Heart left ventricle (tissue), 16 donors: ENCODE measurements at regions not wholly inside any gene's neighbourhood (a gene's known extent, or its start where the extent isn't known, plus 50 kb on each side); places are given as distances from the start of the nearest gene placed in this dataset.
A peak's percentile ranks its signal among the peaks of the same experiment; 100 is the strongest.

Experiments used
- ATAC-seq, 4 donors: fragments of 200-7000 bp; cut with Tn5 transposase; one replicate each; pipeline ENCODE4 v1.9.1; 2020 to 2022; ENCODE audit warnings: moderate library complexity in 4 of 4, mild to moderate bottlenecking in 3 of 4, moderate number of reproducible peaks in 1 of 4
- DNase-seq, 5 donors: peaks; one replicate each; pipeline ENCODE4 v3.0.0-alpha.2; 2020
- H3K27ac ChIP-seq, 12 donors: fragments of 200-600 bp; sonication (generic) in 4 of 12; one replicate each; pipeline versions ENCODE4 v1.5.0 to v1.8.0; 2016 to 2022; ENCODE audit warnings: mild to moderate bottlenecking in 2 of 12
- H3K27me3 ChIP-seq, 9 donors: fragments of 200-600 bp; sonication (generic) in 2 of 9; one replicate each; pipeline versions ENCODE4 v1.5.1 to v1.8.0; 2016 to 2022; ENCODE audit warnings: mild to moderate bottlenecking in 3 of 9
- H3K36me3 ChIP-seq, 9 donors: fragments of 200-600 bp; sonication (generic) in 2 of 9; one replicate each; pipeline versions ENCODE4 v1.5.0 to v1.8.0; 2018 to 2022; ENCODE audit warnings: mild to moderate bottlenecking in 2 of 9
- H3K4me1 ChIP-seq, 12 donors: fragments of 200-600 bp; sonication (generic) in 4 of 12; one replicate each; pipeline versions ENCODE4 v1.5.0 to v1.8.0; 2016 to 2022; ENCODE audit warnings: mild to moderate bottlenecking in 3 of 12
- H3K4me3 ChIP-seq, 12 donors: fragments of 200-600 bp; sonication (generic) in 4 of 12; one replicate each; pipeline versions ENCODE4 v1.5.0 to v1.8.0; 2017 to 2022; ENCODE audit warnings: mild to moderate bottlenecking in 9 of 12, moderate library complexity in 4 of 12
- H3K9me3 ChIP-seq, 12 donors: fragments of 200-600 bp; sonication (generic) in 4 of 12; one replicate each; pipeline versions ENCODE4 v1.5.0 to v1.8.0; 2016 to 2022; ENCODE audit warnings: mild to moderate bottlenecking in 1 of 12
- CTCF ChIP-seq, 12 donors: fragments of 200-600 bp; sonication (generic) in 4 of 12; IDR thresholded peaks; one replicate each; pipeline versions ENCODE4 v1.5.0 to v1.8.0; 2018 to 2022; ENCODE audit warnings: antibody characterized with exemption in 12 of 12, mild to moderate bottlenecking in 5 of 12
- POLR2A ChIP-seq, 2 donors: fragments of 450-650 bp; IDR thresholded peaks; one replicate each; pipeline ENCODE4 v1.6.1; 2017; ENCODE audit warnings: antibody characterized with exemption in 2 of 2, mild to moderate bottlenecking in 2 of 2, moderate library complexity in 2 of 2
- WGBS, 4 donors: extraction: QIAGEN DNeasy Blood & Tissue Kit in 2 of 4; methylation state at CpG; one replicate each; pipeline versions ENCODE4 v1.1.5 to v1.1.7; 2013 to 2018; 5-methylcytosine and 5-hydroxymethylcytosine counted together
- intact Hi-C, 10 donors: fragments of 100-400 bp; cut with DNase I; formaldehyde crosslinking; loops; one replicate each; pipeline versions ENCODE4 v1.11.1 to v1.14.2; 2022
- donor health status: ischemic (EF 13 %, LVEDD 7.1; RV severe dilation, severe dysfunction).
- donor health status: healthy with polysubstance abuse.
- donor health status: DM: no; HTN: yes; CAD: no.
- donor health status: DM: no; HTN: no; CAD: no.
- donor health status: ischemic (EF 25% LVEDD 6.9; RV normal size, moderate dysfunction).
- donor health status: ischemic (EF 25% LVEDD 5.7; RV mildly dilated, moderate dysfunction).
- donor health status: healthy.
- donor health status: DM: yes; HTN: yes; CAD: no.
- donor health status: ischemic (EF 35%, LVEDD 5.7; RV mildly dilated, moderate dysfunction).
- donor health status: nonischemic (EF 11% LVEDD 7.7; RV severe dilation, severe dysfunction).
- donor health status: DM: yes; HTN: yes; CAD: no.
- donor health status: PGD.
- donor health status: ischemic (EF 29% LVEDD 5.4; RV normal size, mild dysfunction).
- donor health status: nonischemic (EF 23%, LVEDD 6.1; RV moderate dilation, normal function).

GRCh38 chr1:219771080-219771479, 157.3 kb downstream of the SLC30A10 start:
- intact Hi-C loops, result no loop called here
- ATAC-seq (peak in 1 of 4 donors; percentile 48), DNase-seq (no peak)
- peaks cover 0 to 16% (median 0%) of the 10 kb centered on the region in 12 donors for H3K4me1 ChIP-seq
- TF ChIP-seq POLR2A (IDR thresholded peaks at IDR 0.05) (no peak), CTCF (IDR thresholded peaks at IDR 0.05) (no peak)
- no peaks in the 10 kb centered on the region for H3K36me3 ChIP-seq
- H3K9me3 ChIP-seq, result peaks cover 0 to 10% (median 0%) of the 10 kb centered on the region in 12 donors
- H3K27ac ChIP-seq, result no peak overlapping the region
- 45 to 51% (median 48%) methylated on average over 3 of the region's 3 CpGs for WGBS, 4 donors
- no peak overlapping the region for H3K4me3 ChIP-seq
- no peaks in the 10 kb centered on the region for H3K27me3 ChIP-seq

GRCh38 chr1:219763321-219763720, 150.4 kb upstream of the ZC3H11B start:
- Histone ChIP-seq H3K4me3 (no peak overlapping the region), H3K36me3 (no peaks in the 10 kb centered on the region), H3K27me3 (no peaks in the 10 kb centered on the region), H3K9me3 (peaks cover 0 to 8% (median 0%) of the 10 kb centered on the region in 12 donors), H3K27ac (no peak overlapping the region), H3K4me1 (peaks cover 0 to 5% (median 0%) of the 10 kb centered on the region in 12 donors)
- intact Hi-C loops, result no loop called here
- 60 to 88% (median 86%) methylated on average over 2 of the region's 2 CpGs for WGBS, 4 donors
- DNase-seq (no peak), ATAC-seq (no peak)
- TF ChIP-seq CTCF (IDR thresholded peaks at IDR 0.05) (no peak), POLR2A (IDR thresholded peaks at IDR 0.05) (no peak)

GRCh38 chr1:219761208-219761860, 148.4 kb upstream of the ZC3H11B start:
- WGBS, 4 donors, result 74 to 81% (median 77%) methylated on average over 3 of the region's 3 CpGs
- H3K4me1 ChIP-seq, result peaks cover 0 to 13% (median 5%) of the 10 kb centered on the region in 12 donors
- DNase-seq, result no peak
- no peaks in the 10 kb centered on the region for H3K36me3 ChIP-seq
- H3K9me3 ChIP-seq, result peaks cover 0 to 8% (median 0%) of the 10 kb centered on the region in 12 donors
- H3K27me3 ChIP-seq, result no peaks in the 10 kb centered on the region
- ATAC-seq, result no peak
- TF ChIP-seq POLR2A (IDR thresholded peaks at IDR 0.05) (no peak), CTCF (IDR thresholded peaks at IDR 0.05) (no peak)
- H3K27ac ChIP-seq, result no peak overlapping the region
- H3K4me3 ChIP-seq, result no peak overlapping the region
- intact Hi-C loops, result no loop called here

GRCh38 chr1:219759095-219759494, 146.2 kb upstream of the ZC3H11B start:
- TF ChIP-seq POLR2A (IDR thresholded peaks at IDR 0.05) (no peak), CTCF (IDR thresholded peaks at IDR 0.05) (no peak)
- DNase-seq, result no peak
- no peaks in the 10 kb centered on the region for H3K27me3 ChIP-seq
- no peak for ATAC-seq
- no peaks in the 10 kb centered on the region for H3K36me3 ChIP-seq
- intact Hi-C loops, result loop anchor here in 1 of 10 donors (5.0 kb wide), 1 partner anchor 87 kb away; no protein-coding TSS in a partner anchor
- peaks cover 0 to 19% (median 6%) of the 10 kb centered on the region in 12 donors for H3K4me1 ChIP-seq
- H3K9me3 ChIP-seq, result no peaks in the 10 kb centered on the region
- 14 to 54% (median 41%) methylated on average over 1 of the region's 1 CpG for WGBS, 4 donors
- H3K4me3 ChIP-seq, result no peak overlapping the region
- H3K27ac ChIP-seq, result no peak overlapping the region
